DOHH2 (cell line): ENCODE measurements at regions not wholly inside any gene's neighbourhood (a gene's known extent, or its start where the extent isn't known, plus 50 kb on each side); places are given as distances from the start of the nearest gene placed in this dataset.

ENCODE experiments used
- EZH2phosphoT487 ChIP-seq: fragments of 200-600 bp; sonication (generic); IDR thresholded peaks from 2 replicates; pipeline ENCODE4 v1.6.1; 2017; ENCODE audit warnings: borderline replicate concordance, mild to moderate bottlenecking, antibody characterized with exemption, low read length, moderate library complexity, mixed read lengths
- TF ChIP-seq, protein P1 (sequence below): fragments of 200-600 bp; sonication (generic); IDR thresholded peaks from one replicate; pipeline ENCODE4 v1.5.1; 2014; ENCODE audit warnings: antibody characterized with exemption, mild to moderate bottlenecking, low read depth, low read length; ENCODE audit not compliant: poor library complexity, severe bottlenecking

GRCh38 chr10:133009218-133009950 is 67.0 kb upstream of the CFAP46 start:
- TF ChIP-seq, protein P1, sequence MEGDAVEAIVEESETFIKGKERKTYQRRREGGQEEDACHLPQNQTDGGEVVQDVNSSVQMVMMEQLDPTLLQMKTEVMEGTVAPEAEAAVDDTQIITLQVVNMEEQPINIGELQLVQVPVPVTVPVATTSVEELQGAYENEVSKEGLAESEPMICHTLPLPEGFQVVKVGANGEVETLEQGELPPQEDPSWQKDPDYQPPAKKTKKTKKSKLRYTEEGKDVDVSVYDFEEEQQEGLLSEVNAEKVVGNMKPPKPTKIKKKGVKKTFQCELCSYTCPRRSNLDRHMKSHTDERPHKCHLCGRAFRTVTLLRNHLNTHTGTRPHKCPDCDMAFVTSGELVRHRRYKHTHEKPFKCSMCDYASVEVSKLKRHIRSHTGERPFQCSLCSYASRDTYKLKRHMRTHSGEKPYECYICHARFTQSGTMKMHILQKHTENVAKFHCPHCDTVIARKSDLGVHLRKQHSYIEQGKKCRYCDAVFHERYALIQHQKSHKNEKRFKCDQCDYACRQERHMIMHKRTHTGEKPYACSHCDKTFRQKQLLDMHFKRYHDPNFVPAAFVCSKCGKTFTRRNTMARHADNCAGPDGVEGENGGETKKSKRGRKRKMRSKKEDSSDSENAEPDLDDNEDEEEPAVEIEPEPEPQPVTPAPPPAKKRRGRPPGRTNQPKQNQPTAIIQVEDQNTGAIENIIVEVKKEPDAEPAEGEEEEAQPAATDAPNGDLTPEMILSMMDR: no peak
- TF ChIP-seq EZH2phosphoT487: no peak
